Tibial nerve (tissue), 3 donors: ENCODE measurements at regions not wholly inside any gene's neighbourhood (a gene's known extent, or its start where the extent isn't known, plus 50 kb on each side); places are given as distances from the start of the nearest gene placed in this dataset.

Experiments used
- CTCF ChIP-seq, 5 experiments: fragments of 200-600 bp in 3 of 5; fragments of 450-650 bp in 2 of 5; sonication (generic) in 3 of 5; IDR thresholded peaks; one replicate each; pipeline ENCODE4 v1.5.1; 2016 to 2019; ENCODE audit warnings: antibody characterized with exemption in 5 of 5, mild to moderate bottlenecking in 3 of 5, moderate library complexity in 2 of 5
- POLR2A ChIP-seq, 2 donors: fragments of 450-650 bp; IDR thresholded peaks; one replicate each; pipeline ENCODE4 v1.6.1; 2017; ENCODE audit warnings: antibody characterized with exemption in 2 of 2, mild to moderate bottlenecking in 2 of 2, moderate library complexity in 2 of 2

- TF ChIP-seq CTCF (IDR thresholded peaks at IDR 0.05) (no peak), POLR2A (IDR thresholded peaks at IDR 0.05) (no peak)
These were observed 75.4 kb upstream of the PRPS1 start for GRCh38 chrX:107552930-107553329.
